Esophagus mucosa (tissue), 1 donor: ENCODE measurements at regions not wholly inside any gene's neighbourhood (a gene's known extent, or its start where the extent isn't known, plus 50 kb on each side); places are given as distances from the start of the nearest gene placed in this dataset.
"Not testable (repeated sequence)": the region's sequence is repeated elsewhere in the genome, so short reads cannot be mapped to it uniquely, and the experiment has no call there.

ENCODE experiments used
- ATAC-seq: fragments of 200-7000 bp; cut with Tn5 transposase; one replicate; pipeline ENCODE4 v1.9.1; 2020
- donor health status: DM: yes; HTN: yes; CAD: no.

DNA sequence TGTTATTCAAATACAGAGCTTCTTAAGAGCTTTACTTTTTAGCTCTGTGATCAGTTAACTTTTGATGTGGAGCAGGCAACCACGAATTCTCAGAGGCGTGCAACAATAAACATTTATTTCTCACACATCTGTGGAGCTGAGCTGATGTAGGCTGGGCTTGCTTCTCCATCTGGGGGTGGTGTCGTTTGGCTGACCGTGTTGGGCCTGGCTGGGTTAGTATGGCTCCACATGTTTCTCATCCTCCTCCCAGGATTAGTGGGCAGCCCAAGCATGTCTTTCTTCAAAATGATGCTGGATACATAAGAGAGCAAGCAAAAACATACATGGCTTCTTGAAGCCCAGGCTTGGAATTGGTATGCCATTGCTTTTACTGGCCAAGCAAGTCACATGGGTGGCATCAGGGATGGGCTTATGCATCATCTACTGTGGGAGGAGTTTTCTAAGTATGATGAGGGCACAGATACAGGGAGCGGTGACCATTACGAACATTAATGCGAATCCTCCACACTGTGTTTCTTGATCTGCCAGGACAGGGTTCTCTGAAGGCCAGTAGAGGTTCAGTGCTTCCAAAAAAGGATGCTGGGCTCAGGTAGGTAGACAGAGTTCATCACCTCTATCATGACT is 157.0 kb upstream of the TNP1 start:
- no peak for ATAC-seq

DNA sequence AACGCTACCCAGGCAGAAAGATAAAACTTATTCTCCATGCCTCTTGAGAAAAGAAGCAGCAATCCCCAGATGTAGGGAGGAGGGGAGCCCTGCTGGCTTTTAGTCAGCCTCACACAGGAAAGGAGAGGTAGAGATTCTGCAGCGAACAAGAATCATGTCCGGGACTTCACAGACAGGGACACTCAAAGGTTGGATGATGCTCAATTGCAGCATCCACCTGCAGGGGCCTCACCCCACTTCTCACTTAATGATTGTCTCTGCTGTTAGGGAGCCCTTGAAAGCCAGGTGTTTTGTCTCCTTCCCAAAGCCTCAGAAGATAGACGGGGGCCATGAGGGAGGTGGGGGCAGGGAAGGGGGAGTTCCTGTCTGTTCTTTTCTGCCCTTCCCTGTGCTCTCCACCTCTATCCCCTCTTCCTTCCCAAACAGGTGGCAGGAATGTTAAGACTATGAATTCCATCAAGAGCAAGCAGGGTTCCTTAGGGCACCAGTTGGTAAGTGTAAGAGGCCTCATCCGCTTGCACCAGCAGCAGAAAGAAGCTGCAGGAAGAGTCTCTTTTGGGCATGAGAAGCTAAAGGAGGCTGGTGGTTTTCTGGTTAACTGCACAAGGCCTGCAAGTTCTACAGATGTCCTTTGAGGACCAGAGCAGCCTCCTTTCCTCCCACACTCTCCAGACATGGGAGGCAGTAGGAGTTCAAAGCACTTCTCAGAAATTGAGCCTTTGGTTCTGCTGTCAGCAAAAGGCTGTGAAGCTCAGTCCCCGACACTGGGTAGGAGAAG is 154.7 kb upstream of the TNP1 start:
- ATAC-seq: no peak

GRCh38 chr2:217013926-217014325 is 154.1 kb upstream of the TNP1 start:
- no peak for ATAC-seq

GRCh38 chr2:217011576-217011975 is 151.7 kb upstream of the TNP1 start:
- no peak for ATAC-seq

GRCh38 chr2:217010173-217010572 is 150.3 kb upstream of the TNP1 start:
- no peak for ATAC-seq

- ATAC-seq: no peak
These were observed 148.9 kb upstream of the TNP1 start for GRCh38 chr2:217008794-217009193.

DNA sequence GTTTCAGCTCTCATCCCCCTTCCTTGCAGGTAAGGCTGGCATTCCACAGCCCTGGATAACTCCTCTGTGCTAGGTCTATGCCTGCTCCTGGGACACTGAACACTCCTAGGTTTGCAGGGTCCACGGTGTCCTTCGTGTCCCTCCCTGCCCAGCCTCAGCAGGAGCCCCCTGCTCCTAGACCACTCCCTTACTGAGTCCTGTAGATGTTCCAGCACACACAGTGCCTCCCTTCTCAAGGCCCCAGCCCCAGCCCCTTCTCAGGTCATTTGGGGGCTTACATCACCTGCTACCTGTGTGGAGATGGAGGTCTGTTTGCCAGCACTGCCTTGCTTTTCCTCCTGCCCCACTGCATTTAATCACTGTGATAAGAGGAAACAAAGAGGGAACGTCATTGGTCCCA is 146.4 kb upstream of the TNP1 start:
- no peak for ATAC-seq

DNA sequence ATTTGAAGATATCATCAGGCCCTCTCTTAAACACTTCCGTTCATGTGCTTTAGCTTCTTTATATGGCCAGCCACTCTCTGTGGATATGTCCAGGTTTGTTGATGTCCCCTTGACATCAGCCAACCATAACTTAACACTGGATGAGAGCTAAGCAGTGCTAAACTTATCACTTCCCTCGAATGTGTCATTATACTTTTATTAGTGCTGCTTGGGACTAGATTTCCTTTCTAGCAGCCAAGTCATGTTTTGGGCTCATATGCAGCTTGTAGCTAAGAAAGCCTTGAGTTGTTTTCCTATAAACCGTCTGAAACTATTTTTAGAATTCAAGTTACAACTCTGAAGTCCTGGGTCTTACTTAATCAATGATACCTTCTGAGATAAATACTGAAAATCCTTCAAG is 144.8 kb upstream of the TNP1 start:
- no peak for ATAC-seq

DNA sequence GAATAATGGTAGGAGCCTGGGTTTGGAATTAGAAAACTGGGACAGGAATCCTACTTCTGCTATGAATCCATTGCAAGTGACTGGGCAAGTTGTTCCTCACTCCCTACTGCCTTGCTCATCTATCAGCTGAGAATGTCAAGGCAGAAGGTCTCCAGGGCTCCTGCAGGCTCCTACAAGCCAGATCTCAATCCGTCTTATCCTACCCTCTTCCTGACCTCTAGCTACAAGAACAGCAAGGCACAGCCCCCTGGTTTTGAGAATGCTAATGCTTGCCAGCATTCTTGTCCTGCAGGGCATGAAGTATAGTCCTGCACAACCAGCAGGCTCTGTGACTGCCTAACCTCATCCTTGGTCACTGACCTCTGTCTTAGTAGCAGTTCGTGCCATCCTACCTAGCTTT is 141.9 kb upstream of the TNP1 start:
- no peak for ATAC-seq

- ATAC-seq: no peak
These were observed 140.5 kb upstream of the TNP1 start for GRCh38 chr2:217000406-217000805.

GRCh38 chr2:216996279-216996845 is 136.5 kb upstream of the TNP1 start:
- ATAC-seq: no peak

- ATAC-seq: no peak
These were observed 134.5 kb upstream of the TNP1 start for GRCh38 chr2:216994353-216994854.

- ATAC-seq: no peak
These were observed 132.3 kb upstream of the TNP1 start for GRCh38 chr2:216992056-216992675.

DNA sequence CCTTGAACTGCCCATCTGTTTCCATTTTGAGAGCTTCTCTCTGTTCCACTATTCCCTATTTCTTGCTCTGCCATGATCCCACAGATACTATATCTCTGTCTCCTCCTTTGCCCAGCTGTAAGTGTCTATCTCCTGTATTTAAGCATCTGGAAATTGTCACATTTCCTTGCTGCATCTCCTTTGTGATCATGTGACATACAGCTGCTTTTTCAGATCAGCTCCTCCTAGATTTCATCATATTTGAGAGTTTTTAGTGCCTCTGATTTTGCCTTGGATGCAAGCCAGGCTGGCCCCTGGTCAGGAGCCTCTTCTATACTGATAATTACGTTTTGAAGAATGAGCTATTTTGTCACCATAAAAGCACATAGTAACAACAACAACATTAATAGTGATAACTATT is 131.7 kb upstream of the TNP1 start:
- no peak for ATAC-seq

DNA sequence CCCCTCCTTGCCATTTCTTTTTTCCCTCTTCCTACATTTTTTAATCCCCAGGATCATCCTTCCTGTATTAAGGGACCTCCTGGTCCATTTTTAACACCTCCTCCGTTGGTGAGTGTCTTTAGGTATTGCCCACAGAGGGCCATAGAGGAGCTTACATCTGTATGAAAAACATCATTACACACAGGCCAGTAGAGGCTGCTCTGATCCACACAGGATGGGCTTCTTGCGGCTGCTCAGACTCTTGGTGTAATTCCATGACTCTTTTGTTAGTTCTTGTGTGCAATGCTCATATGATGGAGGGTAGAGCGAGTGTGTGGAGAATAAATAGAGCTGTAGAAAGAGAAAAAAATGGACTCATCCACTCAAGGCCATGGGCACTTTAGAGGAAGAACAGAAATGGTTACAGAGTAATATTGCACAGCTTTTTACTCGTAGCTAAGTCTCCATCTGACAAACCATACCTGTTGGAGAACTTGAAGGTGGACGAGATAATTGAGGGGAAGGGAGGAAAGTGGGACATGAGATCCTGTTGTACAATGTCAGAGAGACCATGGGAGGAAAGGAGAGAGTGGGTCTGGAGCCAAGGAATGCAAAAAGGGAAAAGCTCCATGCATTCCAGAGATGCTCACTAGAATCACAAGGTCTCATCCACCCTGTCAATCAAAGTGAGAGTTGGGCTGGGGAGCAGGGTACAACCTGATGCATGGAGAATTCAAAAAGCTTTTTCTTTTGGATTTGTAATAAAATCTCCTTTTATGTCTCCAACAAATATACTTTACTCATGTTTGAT is 129.7 kb upstream of the TNP1 start:
- ATAC-seq: no peak

GRCh38 chr2:216987252-216987821 is 127.5 kb upstream of the TNP1 start:
- ATAC-seq: no peak

DNA sequence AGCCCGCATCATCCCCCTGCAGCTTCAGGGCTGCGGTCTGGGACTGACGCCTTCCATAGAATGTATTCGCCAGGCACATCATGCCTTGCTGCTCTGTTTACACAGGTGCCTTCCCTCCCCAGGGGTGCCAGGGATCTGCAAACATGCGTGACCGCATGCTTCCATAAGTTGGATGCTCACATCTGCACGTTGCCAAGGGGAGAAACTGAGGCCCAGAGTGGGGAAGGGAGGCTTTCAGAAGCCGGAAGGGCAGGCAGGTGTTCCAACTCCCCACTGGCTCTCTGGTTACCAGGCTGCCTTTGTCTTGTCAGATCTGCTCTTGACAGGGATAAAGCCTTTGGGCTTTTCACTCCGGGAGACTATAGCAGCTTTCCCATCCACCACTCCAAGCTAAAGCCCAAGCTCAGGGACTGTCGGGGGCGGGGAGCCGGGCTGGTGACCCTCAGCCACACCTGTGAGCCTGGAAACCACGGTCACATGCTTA is 125.8 kb upstream of the TNP1 start:
- no peak for ATAC-seq

GRCh38 chr2:216984937-216985336 is 125.1 kb upstream of the TNP1 start:
- no peak for ATAC-seq

DNA sequence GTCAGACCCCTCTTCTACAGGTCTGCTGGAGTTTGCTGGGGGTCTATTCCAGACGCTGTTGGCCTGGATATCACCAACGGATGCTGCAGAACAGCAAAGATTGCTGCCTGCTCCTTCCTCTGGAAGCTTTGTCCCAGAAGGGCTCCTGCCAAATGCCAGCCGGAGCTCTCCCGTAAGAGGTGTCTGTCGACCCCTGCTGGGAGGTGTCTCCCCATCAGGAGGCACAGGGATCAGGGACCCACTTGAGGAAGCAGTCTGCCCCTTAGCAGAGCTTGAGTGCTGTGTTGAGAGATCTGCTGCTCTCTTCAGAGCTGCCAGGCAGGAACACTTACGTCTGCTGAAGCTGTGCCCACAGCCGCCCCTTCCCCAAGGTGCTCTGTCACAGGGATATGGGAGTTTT is 122.1 kb upstream of the TNP1 start:
- not testable (repeated sequence) for ATAC-seq

DNA sequence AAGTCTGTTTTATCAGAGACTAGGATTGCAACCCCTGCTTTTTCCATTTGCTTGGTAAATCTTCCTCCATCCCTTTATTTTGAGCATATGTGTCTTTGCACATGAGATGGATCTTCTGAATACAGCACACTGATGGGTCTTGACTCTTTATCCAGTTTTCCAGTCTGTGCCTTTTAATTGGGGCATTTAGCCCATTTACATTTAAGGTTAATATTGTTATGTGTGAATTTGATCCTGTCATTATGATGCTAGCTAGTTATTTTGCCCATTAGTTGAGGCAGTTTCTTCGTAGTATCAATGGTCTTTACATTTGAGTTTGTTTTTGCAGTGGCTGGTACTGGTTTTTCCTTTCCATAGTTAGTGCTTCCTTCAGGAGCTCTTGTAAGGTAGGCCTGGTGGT is 120.6 kb upstream of the TNP1 start:
- not testable (repeated sequence) for ATAC-seq

DNA sequence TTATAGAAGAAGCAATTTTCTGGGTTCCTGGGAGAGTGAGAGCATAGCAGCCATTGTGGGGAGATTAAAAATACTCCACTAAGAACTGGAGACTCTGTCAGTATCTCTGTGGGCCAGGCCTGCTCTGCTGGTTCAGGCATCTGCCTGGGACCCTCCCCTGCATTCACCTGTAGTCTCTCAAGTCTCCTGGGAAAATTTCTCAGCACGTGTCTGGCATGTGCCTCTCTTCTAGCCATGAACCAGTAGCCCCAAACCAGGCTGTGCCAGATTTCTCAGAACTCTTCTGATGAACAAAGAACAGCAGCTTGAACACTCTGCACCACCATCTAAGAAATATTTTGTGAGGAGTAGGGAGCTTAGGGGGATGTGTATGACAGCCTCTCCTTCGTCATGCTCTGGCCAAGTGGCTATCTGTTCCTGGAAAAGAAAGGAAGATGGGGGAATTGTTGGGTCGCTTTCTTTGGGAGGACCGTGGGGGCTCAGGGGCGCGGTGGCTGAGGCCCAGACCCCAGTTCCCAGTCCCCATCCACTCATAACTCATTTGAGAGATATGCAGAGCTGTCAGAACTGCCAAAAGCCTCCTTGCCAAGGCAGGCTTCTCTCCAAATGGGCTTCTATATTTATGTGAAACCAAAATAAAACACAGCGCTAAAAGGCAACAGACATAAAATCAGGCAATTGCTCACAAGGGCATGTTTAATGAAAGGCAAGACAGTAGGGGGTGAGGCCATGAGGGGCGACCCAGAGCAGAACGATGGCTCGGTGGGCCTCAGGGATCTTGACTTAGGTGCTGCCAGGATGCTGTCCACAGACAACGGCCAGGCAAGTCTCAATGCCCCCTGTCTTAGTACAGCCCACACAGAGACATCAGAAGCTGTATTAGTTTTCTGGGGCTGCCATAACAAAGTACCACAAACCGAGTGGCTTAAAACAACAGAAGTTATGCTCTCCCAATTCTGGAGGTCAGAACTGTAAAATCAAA is 114.7 kb upstream of the TNP1 start:
- ATAC-seq: no peak
